ENCODE measurements at regions not wholly inside any gene's neighbourhood (a gene's known extent, or its start where the extent isn't known, plus 50 kb on each side); places are given as distances from the start of the nearest gene placed in this dataset.

- no peak for DNase-seq (ENCODE audit: low spot score)
- in situ Hi-C loops (cut with MboI; ENCODE audit: low sequenced_read_pairs, unreplicated experiment): no loop called here
- TF ChIP-seq, protein P1, sequence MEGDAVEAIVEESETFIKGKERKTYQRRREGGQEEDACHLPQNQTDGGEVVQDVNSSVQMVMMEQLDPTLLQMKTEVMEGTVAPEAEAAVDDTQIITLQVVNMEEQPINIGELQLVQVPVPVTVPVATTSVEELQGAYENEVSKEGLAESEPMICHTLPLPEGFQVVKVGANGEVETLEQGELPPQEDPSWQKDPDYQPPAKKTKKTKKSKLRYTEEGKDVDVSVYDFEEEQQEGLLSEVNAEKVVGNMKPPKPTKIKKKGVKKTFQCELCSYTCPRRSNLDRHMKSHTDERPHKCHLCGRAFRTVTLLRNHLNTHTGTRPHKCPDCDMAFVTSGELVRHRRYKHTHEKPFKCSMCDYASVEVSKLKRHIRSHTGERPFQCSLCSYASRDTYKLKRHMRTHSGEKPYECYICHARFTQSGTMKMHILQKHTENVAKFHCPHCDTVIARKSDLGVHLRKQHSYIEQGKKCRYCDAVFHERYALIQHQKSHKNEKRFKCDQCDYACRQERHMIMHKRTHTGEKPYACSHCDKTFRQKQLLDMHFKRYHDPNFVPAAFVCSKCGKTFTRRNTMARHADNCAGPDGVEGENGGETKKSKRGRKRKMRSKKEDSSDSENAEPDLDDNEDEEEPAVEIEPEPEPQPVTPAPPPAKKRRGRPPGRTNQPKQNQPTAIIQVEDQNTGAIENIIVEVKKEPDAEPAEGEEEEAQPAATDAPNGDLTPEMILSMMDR (IDR thresholded peaks at IDR 0.05; ENCODE audit: borderline replicate concordance, control extremely low read depth, extremely low read depth, insufficient read depth, missing control alignments): no peak
Measured at GRCh38 chr2:4085186-4085585, 381.8 kb downstream of the DCDC2C start.

DNA sequence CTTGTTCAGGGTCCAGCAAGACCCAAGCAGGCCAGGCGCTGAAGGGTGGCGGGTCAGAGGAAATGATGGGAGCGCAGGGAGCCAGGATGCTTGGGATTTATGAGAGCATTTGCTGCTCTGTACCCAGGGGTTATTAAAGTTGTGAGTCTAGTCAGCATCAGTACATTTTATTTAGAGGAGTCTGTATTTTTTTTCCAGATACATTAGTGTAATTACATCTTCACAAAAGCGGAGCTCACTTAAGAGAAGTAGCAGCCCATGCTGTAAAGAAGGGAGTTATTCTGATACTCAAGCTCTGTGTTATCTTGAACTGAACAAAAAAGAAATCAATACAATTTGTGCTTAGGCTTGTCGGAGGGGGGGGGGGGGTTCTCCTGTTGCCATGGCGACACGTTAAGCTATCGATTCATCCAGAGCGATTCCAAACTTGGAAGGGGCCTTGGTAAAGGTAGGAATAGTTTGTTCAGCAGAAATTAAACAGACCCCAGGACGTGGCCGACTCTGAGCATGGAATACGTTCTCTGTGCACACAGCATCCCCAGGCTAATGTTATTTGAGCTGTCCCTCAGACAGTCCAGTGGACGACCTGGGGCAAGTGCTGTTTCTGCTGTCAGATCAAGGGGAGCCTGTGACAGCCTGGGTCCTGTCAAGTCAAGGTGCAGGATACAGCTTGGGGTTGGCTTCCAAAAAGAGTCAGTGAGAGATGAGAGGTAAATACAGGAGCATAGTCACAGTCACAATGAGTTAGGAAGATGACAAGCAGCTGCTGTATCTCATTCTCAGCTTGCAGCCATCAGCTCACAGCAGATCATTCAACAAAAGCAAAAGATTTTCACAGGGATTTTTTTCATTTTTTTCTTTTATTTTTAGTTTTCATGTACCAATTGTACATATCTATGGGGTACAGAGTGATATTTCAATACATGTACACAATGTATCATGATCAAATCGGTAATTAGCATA, 387.6 kb downstream of the DCDC2C start:
- TF ChIP-seq, protein P1 (IDR thresholded peaks at IDR 0.05; ENCODE audit: borderline replicate concordance, control extremely low read depth, extremely low read depth, insufficient read depth, missing control alignments): no peak
- in situ Hi-C loops (cut with MboI; ENCODE audit: low sequenced_read_pairs, unreplicated experiment): no loop called here
- no peak for DNase-seq (ENCODE audit: low spot score)

GRCh38 chr2:4091869-4092268, 388.5 kb downstream of the DCDC2C start:
- DNase-seq (ENCODE audit: low spot score): no peak
- in situ Hi-C loops (cut with MboI; ENCODE audit: low sequenced_read_pairs, unreplicated experiment): no loop called here
- TF ChIP-seq, protein P1 (IDR thresholded peaks at IDR 0.05; ENCODE audit: borderline replicate concordance, control extremely low read depth, extremely low read depth, insufficient read depth, missing control alignments): no peak

- in situ Hi-C loops (cut with MboI; ENCODE audit: low sequenced_read_pairs, unreplicated experiment): no loop called here
- DNase-seq (ENCODE audit: low spot score): no peak
- TF ChIP-seq, protein P1 (IDR thresholded peaks at IDR 0.05; ENCODE audit: borderline replicate concordance, control extremely low read depth, extremely low read depth, insufficient read depth, missing control alignments): no peak
Measured at GRCh38 chr2:4094743-4095142, 391.4 kb downstream of the DCDC2C start.

GRCh38 chr2:4096978-4097766, 393.8 kb downstream of the DCDC2C start:
- DNase-seq (ENCODE audit: low spot score): no peak
- in situ Hi-C loops (cut with MboI; ENCODE audit: low sequenced_read_pairs, unreplicated experiment): no loop called here
- TF ChIP-seq, protein P1 (IDR thresholded peaks at IDR 0.05; ENCODE audit: borderline replicate concordance, control extremely low read depth, extremely low read depth, insufficient read depth, missing control alignments): no peak

DNA sequence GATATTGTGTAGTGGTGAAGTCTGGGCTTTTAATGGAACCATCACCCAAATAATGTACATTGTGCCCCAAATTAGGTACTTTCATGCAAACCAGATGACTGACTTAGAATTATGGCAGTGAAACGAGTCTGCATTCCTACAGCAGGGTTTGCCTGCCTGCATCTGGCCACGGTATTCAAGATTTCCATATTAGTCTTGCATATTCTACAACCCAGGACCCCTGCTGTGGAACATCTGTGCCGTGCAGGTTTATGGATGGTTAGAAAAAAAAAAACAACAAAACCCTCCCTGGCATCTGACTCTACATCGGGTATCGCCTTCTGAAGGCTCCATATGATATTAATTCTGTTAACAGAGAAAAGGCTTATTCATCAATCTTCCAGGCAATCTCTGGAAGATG, 394.8 kb downstream of the DCDC2C start:
- in situ Hi-C loops (cut with MboI; ENCODE audit: low sequenced_read_pairs, unreplicated experiment): no loop called here
- no peak for DNase-seq (ENCODE audit: low spot score)
- TF ChIP-seq, protein P1 (IDR thresholded peaks at IDR 0.05; ENCODE audit: borderline replicate concordance, control extremely low read depth, extremely low read depth, insufficient read depth, missing control alignments): no peak
